ENCODE measurements at regions not wholly inside any gene's neighbourhood (a gene's known extent, or its start where the extent isn't known, plus 50 kb on each side); places are given as distances from the start of the nearest gene placed in this dataset.

GRCh38 chr5:28219539-28219938 is 1181.2 kb upstream of the CDH9 start:
- no peak for TF ChIP-seq MAX (IDR thresholded peaks at IDR 0.05)
- no peak for TF ChIP-seq TEAD4 (IDR thresholded peaks at IDR 0.05)
- no peak for TF ChIP-seq CREB1 (IDR thresholded peaks at IDR 0.05; ENCODE audit: low read depth)
- no peak for TF ChIP-seq TCF12 (IDR thresholded peaks at IDR 0.05; ENCODE audit: low read depth)
- TF ChIP-seq USF1 (IDR thresholded peaks at IDR 0.05): no peak
- TF ChIP-seq EP300 (IDR thresholded peaks at IDR 0.05; ENCODE audit: borderline replicate concordance): no peak
- TF ChIP-seq YY1 (IDR thresholded peaks at IDR 0.05; ENCODE audit: low read depth): no peak
- no peak for TF ChIP-seq RAD21 (IDR thresholded peaks at IDR 0.05; ENCODE audit: low read depth)

All from Ishikawa (cell line).